ENCODE measurements at regions not wholly inside any gene's neighbourhood (a gene's known extent, or its start where the extent isn't known, plus 50 kb on each side); places are given as distances from the start of the nearest gene placed in this dataset.
"Not testable (repeated sequence)": the region's sequence is repeated elsewhere in the genome, so short reads cannot be mapped to it uniquely, and the experiment has no call there.

DNA sequence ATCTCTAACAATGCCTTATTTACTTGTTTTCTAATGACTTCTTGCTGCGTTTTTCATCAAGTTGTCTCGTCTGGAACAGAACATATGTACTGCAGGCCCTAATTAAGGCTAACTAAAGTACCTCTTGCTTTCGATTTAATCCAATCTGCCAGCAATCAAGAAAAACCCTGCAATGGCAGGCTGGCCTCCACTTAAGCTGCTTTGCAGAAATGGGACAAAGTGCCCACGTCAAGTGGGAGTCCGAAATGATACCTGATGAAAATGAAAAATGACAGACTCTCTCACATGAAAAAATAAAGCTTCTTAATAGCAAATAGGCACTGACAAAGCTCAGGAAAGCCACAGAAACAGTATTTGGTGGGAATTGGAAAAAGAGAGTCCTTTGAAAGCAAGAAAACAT is 1454.7 kb downstream of the FAM181B start:
- DNase-seq (ENCODE audit: low read depth) = no peak

DNA sequence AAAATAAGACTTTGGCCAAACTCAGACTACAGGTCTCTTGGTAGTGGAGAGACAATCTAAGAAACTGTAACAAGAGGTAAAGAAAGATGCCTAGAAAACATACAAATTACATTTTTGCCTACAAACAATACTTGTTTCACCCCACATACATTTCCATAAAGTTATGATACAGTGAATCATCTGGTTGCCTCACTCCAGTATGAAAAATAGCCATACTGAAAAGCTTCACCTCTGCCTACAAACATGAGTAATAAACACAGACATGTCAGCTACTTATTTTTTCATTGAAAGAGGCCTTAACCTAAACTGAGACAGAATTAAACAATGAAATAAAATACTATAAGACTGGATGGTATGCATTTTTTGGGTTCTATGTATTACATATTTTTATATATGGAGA is 1463.0 kb downstream of the FAM181B start:
- DNase-seq (ENCODE audit: low read depth) = no peak

DNA sequence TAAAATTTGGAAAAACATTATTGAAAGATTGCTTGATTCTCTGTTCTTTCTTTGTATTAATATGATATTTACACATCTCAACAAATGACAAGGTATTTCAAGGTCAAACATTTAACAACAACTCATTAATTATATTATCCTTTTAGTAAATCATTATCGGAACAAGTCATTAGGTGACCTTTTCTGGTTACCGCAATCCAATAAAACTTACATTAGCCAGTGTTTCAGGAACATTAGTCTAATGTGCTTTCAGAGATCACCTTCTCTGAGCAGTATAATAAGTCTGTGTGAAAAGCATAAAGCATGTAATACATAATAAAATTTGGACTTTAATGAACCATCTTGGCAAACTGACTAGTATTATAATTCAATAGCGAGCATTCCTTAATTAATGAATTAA is 1466.4 kb downstream of the FAM181B start:
- DNase-seq (ENCODE audit: low read depth) = no peak

DNA sequence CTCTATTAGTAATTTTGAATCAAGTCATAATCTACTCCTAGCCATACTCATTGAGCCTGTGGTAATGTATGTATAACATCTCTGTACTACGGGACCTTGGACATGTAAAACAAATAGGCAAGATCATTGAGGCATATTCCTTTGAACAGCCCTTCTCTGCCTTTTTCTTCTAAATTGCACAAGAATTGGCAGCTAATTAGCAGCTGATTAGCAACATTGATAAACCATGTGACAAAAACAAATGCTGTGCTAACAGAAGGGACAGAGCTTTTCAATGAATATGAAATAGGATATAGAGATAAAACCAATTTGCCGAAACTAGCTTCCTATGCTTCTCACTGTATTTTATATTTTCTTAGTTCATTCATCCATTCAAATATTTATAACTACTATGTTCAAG is 1474.2 kb downstream of the FAM181B start:
- DNase-seq (ENCODE audit: low read depth) = no peak

DNA sequence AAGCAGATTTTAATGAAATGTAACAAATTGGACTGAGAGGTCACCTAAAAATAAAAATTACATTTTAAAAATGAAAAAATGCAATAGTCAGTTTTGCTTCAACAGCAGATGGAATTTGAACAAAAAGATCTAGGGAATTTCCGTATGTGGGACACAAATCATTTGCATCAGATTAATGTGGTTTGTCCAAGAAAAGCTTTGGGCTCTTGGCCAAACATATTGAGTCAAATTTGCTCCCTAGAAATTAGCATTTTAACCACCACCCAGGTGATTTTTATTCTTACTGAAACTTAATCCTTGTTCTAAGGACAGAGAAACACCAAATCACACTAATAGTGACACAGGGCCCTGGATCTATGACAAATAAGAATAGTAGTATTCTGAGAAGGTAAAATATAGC is 1477.8 kb downstream of the FAM181B start:
- DNase-seq (ENCODE audit: low read depth) = no peak

DNA sequence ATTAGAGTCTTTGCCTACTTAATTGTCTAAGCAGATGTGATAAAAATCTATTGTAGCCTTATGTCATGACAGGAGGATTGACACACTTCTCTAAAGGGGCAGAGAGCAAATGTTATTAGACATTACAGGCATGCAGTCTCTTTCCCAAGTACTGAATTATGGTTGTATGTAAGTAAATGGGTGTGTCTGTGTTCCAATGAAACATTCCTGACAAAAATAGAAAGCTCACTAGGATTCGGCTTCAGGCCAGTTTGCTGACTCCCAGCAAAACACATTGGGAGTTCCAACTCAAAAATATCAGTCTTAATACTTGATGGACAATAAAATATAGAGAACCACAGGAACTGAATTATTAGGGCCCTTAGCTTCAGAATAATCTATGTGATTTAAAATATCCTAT is 1480.4 kb downstream of the FAM181B start:
- no peak for DNase-seq (ENCODE audit: low read depth)

DNA sequence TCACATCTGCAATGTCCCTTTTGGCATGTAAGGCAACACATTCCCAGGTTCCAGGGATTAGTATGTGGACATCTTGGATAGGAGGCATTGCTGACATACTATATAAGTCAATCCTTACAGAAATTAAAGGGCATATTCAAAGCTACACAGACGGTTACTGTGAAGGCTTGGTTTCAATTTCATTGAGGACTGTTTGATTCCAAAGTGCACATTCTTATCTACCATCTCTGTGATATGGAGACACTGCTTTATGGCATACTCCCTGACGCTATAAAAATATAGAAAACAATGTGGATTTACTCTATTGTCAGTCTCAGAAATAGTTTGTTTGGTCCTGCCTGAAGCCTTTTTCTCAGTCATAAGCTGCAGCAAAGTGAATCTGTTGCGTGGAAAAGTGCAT is 1486.7 kb downstream of the FAM181B start:
- DNase-seq (ENCODE audit: low read depth) = no peak

DNA sequence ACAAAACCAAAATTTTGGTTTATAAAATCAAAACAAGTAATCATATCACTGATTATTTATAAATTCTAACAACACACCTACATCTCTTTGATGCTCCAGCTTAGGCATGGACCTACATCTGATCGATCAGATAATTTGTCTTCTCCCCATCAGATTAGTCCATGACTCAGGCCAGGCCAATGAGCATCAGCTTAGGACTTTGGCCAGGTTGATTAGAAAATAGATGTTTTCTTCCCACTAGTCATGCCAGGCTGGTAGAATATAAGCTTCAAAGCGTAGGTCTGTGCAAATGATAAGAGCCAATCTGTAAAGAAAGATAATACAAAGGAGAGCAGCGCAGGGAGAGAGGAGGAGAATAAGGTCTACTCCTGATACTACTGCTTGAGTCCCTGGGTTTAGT is 1487.9 kb downstream of the FAM181B start:
- no peak for DNase-seq (ENCODE audit: low read depth)

DNA sequence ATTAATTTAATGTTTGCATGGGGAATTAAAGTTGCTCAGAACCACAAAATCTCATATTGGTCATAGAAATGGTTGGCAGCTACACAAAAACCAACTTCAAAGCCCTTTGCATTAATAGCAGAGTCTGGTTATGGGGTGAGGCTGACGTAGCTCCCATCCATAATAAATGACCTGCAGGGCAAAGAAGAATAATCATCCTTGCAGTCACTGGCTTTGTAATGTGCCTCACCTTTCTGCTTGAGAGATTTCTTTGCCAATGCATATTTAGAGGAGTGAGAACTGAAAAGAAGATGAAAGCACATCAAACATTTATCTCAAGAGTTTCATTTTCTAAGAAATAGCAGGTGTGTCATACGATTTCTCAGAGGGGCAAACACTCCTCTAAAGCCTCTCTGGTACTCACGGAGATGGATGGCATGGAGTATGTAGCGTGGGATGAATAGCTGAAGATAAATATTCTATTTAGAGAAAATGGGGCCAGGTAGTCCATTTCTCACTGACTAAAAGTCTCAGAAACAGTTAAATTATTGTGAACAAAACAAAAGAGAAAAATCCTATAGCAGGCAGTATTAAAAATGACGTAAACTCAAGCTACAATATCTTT is 1491.9 kb downstream of the FAM181B start:
- DNase-seq (ENCODE audit: low read depth) = no peak

DNA sequence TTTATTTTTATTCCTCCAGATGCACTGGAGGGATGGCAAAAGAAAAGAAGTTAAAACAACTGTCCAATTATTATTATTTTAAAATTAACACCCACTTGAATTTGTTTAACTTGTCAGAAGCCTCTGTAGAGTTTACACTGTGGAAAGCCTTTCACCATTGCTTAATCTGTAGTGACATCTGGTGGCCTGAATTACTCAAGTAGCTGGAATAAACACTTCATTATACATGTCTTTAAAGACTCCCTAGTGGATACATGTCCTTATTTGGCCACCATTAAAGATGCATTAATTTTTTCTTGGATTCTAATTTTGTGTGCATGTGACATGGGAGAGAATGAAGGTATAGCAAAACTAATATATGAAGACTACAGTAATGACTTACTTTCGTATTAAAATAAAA is 1496.5 kb downstream of the FAM181B start:
- no peak for DNase-seq (ENCODE audit: low read depth)

DNA sequence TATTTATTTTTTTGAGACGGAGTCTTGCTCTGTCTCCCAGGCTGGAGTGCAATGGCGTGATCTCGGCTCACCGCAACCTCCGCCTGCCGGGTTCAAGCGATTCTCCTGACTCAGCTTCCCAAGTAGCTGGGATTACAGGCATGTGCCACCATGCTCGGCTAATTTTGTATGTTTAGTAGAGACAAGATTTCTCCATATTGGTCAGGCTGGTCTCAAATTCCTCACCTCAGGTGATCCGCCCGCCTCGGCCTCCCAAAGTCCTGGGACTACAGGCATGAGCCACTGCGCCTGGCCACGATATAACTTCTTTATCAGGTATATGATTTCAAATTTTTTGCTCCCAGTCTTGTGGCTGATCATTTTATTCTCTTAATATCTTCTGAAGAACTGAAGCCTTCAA is 1506.3 kb downstream of the FAM181B start:
- not testable (repeated sequence) for DNase-seq (ENCODE audit: low read depth)

DNA sequence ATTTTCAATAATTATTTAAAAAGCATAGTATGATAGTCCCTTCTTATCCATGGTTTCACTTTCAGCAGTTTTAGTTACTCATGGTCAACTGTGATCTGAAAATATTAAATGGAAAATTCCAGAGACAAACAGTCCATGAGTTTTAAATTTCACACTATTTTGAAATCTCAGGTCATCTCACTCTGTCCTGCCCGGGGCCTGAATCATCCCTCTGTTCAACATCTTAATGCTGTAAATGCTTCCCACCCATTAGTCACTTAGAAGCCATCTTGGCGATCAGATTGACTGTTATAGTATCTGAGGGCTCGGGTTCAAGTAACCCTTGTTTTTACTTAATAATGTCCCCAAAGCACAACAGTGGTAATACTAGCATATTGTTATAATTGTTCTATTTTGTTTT is 1509.3 kb downstream of the FAM181B start:
- no peak for DNase-seq (ENCODE audit: low read depth)

DNA sequence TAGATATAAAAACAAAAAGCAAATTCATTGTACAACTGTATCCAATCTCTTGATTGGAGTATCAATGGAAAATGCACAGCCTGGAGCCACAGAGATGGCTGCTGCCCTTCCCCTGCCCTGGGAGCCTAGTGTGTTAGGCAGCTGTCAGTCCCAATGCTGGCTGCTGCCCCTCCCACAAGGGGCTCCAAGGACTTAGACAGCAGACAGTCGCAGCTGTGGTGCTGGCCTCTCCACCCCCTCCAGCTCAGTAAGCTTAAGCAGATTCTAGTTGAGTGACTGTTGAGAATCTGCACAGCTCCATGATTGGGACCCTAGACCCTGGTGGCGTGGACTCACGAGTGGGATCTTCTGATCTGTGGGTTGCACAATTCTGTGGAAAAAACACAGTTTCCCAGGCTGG is 1511.2 kb downstream of the FAM181B start:
- no peak for DNase-seq (ENCODE audit: low read depth)

DNA sequence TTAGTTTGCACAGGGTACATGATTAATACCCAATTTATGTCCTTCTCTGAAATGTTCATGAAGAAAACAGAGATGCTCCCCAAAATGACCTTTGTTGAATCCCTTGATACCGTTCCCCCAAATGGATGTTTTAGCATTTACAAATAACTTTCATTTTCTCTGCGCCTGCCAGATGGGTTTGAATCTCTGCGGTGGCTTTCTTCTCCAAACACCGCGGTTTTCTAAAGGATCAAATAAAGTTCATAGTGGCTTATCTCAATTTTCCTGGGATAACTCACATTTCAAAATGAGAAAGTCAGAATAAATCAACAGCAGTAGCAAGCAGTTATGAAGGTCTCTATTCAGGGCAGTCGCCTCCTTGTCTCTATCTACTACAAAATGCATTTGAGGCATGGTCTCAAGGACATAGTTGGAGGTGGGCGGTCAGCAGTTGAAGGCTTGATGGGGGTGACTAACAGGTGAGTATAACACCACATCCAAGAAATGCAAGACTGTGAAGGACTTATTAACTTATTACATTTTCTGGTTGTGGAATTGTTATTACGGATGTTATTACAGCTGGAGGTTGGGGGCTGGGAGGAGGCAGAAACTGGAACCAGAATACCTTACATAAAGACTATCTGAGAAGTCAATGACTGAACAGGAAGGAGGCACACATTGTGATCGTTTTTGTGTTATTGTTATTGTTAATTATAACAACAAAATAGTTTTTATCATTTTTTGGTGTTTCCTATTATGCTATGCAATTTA is 1513.3 kb downstream of the FAM181B start:
- no peak for DNase-seq (ENCODE audit: low read depth)

DNA sequence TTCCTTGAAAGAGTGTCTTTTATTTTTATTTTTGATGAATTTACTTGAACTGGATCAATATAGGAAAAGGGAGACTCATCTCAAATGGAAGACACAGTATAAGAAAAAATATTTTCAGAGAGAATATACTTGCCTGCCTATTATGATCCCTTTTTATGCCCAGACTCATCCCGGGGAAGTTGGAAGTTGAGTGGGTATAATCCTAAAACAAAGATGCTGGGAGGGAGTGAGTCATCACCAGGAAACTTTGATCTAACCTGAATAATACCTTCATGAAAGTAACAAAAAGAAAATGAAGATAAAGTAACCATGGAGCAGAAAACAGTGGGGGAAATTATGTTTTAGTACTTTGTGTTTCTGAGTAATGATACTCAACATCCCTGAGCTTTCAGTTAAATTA is 1514.0 kb downstream of the FAM181B start:
- no peak for DNase-seq (ENCODE audit: low read depth)

DNA sequence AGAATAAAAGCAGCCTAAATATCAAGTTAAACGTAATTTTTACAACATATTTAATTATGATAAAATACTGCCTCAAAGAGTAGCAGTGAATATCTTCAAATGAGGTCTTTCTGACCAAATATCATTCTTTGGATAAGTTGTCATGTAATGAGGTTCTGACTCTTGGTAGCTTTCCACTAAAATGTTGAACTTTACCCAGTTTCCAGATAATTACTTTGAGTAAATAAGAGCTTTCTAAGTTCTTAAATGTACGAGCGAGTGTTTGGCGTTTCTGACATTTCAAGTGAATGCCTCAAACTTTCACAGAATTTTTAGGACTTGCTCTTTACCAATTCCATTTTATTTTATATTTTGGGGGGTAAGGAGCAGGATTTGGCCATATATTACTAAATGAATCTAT is 1515.2 kb downstream of the FAM181B start:
- no peak for DNase-seq (ENCODE audit: low read depth)

DNA sequence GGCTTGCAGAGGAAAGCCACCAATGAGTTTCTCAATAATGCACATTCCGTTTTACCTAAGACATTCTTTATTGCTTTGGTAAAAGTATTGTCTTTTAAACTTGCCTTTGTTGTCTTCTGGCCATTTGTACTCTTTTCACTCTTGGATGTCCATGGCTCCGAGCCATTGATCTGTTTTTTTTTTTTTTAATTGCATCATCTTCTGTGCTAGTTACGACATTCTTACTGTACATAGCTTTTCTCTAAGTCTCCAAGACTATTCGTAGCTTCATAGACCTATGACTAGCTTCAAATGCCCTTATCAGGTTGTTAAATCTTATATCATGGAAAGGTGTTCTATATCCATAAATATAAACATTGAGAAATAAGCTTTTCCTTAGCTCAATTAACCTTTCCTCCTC is 1522.6 kb downstream of the FAM181B start:
- DNase-seq (ENCODE audit: low read depth) = no peak

DNA sequence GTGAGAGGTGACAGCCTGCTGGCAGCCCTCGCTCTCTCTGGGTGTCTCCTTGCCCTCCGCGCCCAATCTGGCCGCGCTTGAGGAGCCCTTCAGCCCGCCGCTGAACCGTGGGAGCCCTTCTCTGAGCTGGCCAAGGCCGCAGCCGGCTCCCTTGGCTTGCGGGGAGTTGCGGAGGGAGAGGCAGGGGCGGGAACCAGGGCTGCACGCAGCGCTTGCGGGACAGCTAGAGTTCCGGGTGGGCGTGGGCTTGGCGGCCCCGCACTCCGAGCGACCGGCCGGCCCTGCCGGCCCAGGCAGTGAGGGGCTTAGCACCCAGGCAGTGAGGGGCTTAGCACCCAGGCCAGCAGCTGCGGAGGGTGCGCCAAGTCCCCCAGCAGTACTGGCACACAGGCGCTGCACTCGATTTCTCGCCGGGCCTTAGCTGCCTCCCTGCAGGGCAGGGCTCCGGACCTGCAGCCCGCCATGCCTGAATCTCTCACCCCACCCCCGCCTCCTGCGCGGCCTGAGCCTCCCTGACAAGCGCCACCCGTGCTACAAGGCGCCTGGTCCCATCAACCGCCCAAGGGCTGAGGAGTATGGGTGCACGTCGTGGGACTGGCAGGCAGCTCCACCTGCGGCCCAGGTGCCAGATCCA is 1526.1 kb downstream of the FAM181B start:
- no peak for DNase-seq (ENCODE audit: low read depth)

DNA sequence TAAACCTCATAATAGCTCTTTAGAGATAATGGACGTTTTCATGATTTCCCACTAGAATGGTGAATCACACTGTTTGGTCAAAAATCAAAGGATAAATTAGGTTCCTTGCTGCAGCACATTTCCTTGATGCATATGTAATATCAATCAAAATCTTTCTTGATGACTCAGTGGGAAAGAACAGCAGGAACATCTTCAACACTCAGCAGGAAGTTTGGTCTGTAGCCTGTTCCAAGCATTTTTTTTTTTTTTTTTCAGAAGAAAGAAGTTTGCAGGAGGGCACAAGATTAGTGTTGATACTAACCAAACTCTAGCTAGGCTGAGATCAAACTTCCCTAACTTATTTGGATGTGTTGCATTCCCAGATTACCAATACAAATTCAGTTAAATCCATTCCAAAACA is 1529.8 kb downstream of the FAM181B start:
- no peak for DNase-seq (ENCODE audit: low read depth)

DNA sequence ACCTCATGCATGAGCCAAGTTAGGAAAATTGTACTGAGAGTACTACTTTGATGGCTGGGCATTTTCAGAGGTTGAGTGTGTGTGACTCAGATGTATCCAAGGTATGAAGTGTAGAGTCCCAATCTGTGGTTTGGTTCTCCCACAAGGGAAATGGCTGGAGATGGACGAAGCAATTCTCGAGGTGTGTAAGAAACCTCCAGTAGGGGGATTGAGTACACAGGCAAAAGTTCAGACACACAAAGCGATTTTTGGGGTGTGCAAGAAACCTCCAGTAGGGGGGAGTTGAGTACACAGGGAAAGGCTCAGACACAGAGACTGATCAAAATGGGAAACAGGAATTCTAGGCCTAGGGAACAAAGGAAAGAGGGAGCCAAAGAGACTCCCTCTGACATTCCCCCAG is 1536.3 kb downstream of the FAM181B start:
- DNase-seq (ENCODE audit: low read depth) = no peak

DNA sequence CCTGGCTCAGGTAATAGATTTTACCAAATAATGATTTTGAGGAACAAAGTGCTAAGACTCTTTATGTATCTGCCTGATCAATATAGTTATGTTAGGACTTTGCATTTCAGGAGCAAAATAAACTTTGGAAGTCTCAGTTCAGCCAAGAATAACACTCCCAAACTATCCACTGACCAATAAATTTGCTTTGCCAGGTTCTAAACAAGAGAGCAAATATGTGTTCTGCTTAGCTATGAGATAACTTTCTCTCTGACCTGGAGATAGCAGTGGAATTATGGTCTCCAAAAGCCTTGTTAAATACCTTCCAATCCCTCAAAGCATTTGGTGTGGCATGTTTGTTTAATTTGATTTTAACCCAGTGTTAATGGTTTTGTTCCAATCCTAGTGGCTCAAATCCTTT is 1541.1 kb downstream of the FAM181B start:
- no peak for DNase-seq (ENCODE audit: low read depth)

DNA sequence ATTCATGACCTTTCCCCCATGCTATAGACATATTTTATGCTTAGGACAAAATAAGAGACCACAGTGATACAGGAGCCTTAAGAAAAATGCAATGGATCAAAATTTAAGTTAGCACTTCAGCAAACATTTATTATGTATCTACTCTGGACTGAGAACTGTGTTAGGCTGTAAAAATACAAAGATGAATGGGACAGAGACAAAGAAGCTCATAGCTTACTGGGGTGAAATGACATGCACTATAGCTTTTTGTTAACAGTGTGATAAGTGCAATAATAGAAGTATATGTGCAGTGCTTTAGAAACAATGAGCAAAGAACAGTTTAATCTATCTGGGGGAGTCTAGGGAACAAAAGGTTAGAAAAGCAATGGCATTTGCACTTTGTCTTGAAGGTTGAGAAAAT is 1543.1 kb downstream of the FAM181B start:
- DNase-seq (ENCODE audit: low read depth) = no peak

DNA sequence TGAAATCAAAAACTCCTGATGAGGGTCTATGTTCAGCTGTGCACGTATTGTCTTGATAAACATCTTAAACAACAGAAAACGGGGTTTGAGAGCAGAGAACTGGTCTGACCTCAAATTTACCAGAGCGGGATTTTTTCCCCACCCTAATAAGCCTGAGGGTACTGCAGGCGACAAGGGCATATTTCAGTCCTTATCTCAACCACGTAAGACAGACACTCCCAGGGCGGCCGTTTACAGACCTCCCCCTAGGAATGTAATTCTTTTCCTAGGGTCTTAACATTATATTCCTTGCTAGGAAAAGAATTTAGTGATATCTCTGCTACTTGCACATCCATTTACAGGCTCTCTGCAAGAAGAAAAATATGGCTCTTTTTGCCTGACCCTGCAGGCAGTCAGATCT is 1546.6 kb downstream of the FAM181B start:
- DNase-seq (ENCODE audit: low read depth) = not testable (repeated sequence)

Measured in activated T-cell treated with anti-CD3 and anti-CD28 coated beads for 48 hours (primary cell).